GF-D8 (cell line): ENCODE measurements at regions not wholly inside any gene's neighbourhood (a gene's known extent, or its start where the extent isn't known, plus 50 kb on each side); places are given as distances from the start of the nearest gene placed in this dataset.
"Not testable (repeated sequence)": the region's sequence is repeated elsewhere in the genome, so short reads cannot be mapped to it uniquely, and the experiment has no call there.

ENCODE experiments used
- DNase-seq: peaks from one replicate; lab custom pipeline; 2025; lab: John Stamatoyannopoulos, UW

DNA sequence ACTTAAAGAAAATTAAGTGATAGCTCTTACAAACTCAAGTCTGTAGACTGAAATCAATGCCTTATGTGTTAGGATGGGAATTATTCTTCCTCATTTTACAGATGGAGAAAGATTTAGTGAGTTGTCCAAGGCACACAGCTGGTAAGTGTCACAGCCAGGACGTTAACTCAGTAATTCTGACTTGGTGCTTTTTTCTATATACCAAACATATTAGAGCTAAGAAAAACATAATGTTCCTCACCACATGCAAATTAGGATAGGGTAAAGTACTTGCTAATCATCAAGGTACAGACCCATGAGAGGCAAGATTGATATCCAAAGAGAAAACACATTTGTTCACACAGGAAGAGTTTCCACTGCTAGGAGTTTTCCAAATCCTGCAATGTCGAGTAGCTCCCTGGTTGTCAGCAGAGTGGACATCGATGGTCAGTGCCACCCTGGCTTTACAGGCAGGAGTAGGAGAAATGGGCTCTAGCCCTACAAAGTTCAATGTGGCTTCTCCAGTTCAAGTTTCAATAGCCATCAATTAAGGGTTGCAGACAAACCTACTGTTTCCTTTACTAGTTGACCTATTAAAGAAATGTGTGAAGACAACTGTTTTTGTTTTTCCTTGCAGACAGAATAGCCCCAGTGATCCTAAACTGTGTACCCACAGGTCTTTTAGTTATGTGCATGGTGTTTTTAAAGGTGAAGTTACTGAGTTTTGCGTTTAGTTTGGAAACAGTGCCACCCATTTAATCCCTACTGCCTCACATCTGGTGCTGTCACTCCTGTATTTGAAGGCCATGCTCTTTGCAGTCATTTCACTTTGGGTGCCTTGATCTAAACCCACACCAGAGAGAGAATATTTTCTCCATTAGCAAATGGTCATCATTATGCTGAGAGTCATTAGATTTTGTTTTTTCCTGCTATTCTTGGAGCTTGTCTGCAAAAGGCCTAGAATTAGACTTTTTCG is 460.8 kb upstream of the SMARCA2 start:
- DNase-seq, result no peak

DNA sequence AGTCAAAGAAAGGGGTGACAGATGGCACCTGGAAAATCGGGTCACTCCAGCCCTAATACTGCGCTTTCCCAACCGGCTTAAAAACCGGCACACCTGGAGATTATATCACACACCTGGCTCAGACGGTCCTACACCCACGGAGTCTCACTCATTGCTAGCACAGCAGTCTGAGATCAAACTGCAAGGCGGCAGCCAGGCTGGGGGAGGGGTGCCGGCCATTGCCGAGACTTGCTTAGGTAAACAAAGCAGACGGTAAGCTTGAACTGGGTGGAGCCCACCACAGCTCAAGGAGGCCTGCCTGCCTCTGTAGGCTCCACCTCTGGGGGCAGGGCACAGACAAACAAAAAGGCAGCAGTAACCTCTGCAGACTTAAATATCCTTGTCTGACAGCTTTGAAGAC is 456.5 kb upstream of the SMARCA2 start:
- DNase-seq, result not testable (repeated sequence)

DNA sequence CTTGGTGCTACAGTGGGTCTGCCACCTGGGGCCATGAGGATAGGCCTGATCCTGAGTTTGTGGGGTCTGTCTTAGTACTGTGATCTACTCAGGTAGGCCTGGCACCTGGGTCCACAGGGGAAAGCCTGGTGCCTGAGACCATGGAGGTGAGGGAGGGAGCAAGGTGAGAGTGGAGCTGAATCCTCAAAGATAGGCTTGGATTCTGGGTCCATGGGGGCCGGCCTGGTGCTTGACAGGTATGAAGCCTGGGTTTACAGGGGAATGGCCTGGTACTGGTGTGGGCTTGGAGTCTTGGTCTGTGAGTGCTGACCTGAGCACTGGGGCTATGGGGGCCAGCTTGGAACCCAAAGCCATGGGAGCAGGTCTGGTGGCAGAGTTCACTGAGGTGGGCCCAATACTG is 439.2 kb upstream of the SMARCA2 start:
- no peak for DNase-seq

DNA sequence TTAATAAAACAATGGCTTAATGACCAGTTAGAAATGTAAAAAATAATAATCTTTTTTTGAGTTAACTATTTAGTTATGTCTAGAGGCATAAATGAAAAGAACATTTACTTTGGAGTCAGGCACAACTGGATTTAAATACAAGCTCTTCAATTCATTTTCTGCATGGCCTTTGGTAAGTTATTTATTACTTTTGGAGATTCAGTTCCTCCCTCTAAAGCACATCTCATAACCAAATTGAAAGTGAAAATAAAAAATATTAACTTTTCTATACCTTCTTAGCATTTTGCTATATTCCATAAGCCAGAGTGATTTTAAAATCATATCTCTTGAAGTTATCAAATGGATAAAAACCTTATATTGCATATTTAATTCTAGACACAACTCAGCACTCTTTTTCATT is 434.9 kb upstream of the SMARCA2 start:
- no peak for DNase-seq

DNA sequence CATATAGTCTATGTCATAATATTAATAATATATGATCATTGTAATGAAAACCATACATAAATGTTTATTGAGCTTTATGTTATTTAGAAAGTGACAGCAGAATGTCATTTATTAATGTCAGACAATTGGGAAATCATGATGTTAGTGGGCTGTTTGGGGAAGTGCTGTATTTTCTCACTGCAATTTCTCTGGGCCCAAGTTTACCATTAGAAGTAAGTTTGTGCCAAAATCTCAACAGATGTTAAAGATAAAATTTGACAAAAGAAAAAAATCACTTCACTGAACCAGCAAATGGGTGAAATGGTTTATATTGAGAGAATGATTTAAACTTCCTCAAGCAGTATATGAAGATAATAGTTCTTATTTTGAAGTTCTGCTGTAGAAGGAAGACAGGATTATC is 433.2 kb upstream of the SMARCA2 start:
- no peak for DNase-seq

DNA sequence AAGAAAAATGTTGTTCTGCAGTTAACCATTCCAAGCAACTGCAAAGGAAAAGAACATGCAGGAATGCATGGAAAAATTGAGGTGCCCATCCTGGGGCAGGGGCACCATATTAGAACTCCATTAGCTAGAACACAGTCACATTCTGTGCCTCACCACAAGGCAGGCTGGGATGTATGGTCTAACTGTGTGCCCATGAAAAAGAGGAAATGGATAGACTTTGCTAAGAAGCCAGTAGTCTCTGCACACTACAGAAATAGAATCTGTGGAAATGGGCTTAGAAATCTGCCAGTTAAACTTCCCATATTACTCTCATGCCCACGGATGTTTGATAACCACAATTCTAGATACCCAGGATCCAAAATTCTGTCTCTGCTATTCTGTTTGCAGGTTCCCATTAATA is 423.8 kb upstream of the SMARCA2 start:
- no peak for DNase-seq

DNA sequence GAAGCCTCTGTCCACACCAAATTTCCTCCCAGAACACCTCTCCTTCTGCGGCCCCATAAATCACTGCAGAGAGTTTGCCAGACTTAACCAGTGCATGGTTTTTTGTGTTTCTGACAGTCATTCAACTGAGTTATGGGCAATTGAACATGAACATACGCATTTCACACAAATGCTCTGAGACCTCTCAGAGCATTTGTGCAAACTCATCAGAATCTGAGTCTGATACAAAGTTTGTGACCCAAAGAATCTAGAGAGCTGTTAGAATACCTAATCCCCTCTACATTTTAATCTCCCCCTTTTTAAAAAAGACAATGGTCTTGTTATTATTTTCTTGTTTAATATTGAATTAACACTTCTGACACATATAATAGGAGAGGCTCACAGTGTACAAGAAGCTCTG is 416.9 kb upstream of the SMARCA2 start:
- DNase-seq, result no peak

DNA sequence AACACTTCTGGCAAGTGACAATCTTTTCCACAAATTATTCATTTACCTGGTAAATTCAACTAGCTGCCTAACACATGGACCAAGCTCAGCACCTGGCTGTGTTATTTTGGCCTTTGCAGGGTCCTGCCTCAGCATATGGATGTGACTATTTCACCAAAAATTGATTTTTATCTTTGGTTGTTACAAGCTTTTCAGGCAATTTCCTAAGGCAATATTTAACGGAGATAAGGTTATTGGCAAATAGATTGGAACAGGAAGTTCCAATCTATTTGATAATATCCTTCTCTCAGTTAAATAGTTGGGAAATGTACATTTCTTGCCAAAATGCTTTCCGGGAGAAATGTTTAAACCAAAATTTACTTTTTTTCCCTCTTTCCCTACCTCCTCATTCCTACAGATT is 415.2 kb upstream of the SMARCA2 start:
- no peak for DNase-seq

DNA sequence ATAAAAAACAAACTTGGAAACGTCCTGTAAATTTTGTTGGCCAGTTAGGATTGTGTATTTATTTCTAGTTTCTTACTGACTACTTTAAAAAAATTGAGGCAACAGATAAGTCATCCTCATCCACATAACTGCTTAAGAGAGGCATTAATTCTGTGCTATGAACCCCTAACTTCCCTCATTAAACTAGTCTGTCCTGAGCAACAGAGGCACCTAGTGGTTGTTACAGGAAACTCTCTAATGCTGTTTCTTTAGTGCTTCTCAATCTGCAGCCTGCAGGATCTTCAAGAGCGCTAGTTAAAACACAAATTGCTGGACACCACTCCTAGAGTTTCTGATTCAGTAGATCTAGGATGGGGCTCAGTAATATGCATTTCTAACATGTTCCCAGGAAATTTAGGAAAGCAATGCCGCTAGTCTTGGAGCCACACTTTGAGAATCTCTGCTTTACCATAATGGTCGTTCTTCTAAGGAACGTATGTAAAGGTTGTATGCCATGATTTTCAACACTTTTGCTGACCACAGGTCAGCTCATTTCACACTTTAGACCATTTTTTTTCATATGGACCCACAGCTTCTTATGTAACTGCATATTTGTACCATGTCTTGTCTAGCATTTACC is 410.1 kb upstream of the SMARCA2 start:
- DNase-seq, result no peak

DNA sequence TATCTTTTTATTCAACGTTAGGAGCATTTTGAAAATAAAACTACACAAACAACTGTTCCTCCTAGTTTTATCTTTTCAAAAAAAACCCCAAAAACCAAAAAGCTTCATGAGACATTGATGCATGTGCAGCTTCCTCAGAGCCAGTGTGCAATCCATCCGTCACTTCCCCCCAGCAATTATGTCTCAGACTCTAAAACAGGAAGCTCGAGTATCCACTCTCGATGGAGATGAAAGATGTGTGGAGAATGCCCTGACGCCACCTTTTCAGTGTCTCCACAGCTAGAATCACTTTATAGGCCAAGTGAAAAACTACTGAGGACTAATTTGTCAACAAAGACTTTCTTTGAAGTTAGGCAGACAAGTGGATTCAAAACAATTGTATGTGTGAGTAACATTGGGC is 408.9 kb upstream of the SMARCA2 start:
- DNase-seq, result no peak

DNA sequence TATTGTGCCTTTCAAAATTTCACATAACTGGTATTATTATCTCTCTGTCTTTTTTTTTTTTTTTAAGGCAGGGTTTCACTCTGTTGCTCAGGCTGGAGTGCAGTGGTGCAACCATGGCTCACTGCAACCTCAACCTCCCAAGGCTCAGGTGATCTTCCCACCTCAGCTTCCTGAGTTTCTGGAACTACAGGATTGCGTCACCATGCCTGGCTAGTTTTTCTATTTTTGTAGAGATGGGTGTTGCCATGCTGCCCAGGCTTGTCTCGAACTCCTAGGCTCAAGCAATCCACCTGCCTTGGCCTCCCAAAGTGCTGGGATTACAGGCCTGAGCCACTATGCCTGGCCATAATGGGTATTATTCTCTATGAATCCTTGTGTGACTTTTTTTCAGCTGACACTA is 402.3 kb upstream of the SMARCA2 start:
- DNase-seq, result no peak

DNA sequence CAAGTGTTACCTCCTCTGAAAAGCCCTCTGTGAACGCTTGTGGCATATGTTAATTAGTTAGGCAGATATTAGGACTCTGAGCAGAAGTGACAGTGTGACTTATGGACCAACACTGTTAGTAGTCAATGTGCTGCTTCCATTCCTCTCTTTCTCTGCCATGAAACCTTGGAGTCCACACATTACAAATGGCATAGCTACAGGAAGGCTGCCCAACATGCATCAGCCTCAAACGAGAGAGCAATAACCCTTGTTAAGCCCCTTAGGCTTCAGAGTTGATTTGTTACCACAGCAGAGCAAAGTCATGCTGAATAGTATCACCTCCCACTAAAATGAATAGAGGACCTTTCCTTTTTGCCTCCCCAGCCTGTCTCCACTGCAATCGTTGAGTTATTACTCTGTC is 397.7 kb upstream of the SMARCA2 start:
- no peak for DNase-seq

DNA sequence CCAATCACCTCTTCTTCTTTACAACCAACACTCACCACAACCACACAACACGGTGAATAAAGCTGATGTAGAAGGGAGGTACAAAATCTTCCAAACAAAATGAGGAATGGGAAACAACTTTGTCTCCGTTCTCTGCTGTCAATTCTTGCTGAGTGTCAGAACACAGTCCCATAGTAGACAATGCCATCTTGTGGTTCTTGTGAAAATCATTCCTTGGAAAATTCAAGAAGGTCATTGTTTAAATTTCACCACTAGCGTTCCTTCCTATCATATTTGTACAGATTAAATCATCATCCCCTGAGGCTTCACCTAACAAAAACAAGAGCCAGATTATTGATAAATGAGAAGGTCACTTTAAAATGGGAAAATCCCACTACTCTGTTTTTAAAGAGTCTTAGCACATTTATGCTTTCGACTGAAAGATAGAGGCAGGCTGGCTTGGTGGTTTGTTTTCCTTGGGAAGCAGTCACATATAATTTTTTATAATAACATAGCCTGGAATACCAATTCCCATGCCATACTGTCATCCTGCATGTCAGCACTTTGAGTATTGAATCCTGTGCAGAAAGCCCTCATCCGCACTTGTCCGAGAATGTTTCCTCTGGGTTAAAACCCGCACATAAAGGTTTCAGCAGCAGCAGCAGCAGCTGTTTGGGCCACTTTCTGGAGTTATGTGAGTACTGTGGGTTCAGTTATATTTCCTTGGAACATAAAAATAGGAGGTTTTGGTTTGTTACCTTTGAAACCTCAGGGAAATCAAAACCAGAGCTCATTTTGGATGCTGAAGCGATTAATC is 395.0 kb upstream of the SMARCA2 start:
- DNase-seq, result no peak

DNA sequence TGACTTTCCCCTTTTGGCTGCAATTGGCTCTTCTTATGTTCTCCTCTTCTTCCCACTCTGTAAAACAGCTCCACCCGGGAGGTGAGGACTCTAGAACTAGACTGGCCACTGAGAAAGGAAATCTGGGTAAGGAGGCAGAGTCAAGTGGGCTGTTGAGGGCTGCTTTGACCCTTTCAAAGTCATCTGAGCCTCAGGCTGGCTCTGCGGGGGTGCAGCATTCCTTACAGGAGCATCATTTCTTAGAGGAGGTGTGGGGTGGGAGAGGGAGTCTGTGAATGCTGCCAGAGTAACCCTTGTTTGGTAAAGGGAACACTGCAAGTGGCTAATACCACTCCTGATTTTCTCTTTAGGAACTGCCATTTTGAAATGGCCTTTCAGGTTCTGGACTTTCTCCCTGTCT is 377.7 kb upstream of the SMARCA2 start:
- DNase-seq, result no peak

DNA sequence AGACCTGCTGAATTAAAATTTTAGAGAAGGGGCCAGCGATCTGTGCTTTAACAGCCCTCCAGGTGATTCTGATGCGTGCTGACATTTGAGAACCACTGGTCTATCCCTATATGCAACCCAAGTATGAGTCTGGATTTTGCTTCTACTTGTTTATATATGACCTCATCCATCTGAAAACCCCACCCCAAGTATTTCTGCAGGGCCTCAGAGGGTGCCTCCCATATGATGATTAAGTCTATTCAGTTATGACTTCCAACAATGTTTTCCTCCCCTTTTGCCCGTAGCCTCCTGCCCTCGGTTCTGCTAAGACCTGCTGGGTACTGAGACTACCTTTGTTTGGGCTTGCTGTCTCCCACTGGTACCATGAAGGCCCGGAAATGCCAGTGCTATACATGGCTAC is 376.0 kb upstream of the SMARCA2 start:
- DNase-seq, result no peak

DNA sequence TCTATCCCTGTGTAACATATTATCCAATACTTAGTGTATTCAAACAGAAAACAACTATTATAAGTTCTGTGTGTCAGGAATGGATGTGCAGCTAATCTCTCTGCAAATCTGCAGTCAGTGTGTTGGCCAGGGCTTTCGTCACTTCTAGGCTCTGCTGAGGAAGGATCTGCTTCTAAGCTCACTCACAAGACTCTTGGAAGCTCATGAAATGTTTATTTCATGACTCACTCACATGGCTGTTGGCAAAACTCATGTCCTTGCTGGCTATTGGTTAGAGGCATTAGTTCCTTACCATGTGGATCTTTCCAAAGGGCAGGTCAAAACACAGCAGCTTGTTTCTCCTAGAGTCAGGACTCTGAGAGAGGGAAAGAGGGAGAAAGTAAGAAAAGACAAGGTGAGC is 367.4 kb upstream of the SMARCA2 start:
- no peak for DNase-seq

DNA sequence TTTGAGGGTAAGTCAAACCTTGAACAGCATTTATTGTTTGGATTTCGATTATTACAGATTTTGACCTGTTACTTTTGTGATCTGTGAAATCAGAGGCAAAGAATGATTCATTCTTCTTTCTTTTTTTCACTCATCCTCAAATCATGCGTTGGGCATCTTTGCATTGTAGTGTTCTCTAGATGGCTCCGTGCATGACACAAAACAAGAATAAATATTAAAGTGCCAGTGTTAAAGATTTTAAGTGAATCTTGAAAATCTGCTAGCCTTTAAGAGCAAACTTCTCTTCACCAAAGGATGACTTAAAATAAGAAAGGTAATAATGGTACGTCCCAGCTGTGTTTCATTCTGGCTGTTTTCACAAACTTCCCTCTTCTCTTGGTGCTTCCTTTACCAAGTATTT is 361.9 kb upstream of the SMARCA2 start:
- no peak for DNase-seq

DNA sequence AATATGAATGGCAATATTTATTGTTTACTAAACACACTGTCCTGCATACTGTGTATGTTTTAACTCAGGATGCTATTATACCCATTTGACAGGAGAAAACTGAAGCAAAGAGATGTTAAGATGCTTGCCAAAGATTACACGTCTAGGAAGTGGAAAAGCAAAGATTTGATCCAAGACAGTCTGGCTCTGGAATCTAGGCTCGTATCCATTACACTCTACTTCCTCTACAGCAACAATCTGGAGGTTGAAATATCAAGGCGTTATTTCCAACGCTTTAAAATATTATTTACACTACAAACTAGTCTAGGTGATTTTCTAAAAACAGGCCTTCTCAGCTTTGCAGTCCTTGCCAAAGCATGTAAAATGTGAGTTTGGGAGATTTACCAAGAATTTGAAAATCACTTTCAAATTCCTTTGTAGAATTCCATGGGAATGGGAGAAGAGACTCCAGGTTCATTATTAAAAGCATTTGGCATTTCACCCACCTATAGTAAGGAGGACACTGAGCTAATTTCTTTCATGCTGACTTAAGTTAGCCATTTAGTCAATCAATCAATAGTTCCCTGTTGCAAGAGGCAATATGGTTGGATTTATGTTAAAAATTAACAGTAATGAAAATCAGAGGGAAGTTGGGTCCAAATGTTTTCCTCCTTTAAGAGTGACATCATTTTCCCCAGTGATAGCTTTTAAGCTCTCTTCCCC is 356.3 kb upstream of the SMARCA2 start:
- DNase-seq, result no peak

DNA sequence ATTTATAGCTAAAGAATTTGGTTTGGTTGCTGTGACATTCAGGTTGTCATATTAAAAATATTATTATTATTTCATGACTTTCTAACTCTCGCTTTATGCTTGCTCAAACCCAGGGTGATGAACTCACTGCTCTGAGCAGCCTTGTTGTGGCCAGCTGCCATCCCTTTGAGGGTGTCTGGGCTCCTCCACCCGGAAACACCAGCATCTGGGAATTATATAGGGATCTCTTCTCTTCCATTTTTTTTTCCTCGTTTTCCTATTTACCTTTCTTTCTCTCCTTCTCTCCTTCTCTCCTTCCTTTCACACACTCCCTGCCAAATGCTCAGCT is 355.8 kb upstream of the SMARCA2 start:
- DNase-seq, result no peak

DNA sequence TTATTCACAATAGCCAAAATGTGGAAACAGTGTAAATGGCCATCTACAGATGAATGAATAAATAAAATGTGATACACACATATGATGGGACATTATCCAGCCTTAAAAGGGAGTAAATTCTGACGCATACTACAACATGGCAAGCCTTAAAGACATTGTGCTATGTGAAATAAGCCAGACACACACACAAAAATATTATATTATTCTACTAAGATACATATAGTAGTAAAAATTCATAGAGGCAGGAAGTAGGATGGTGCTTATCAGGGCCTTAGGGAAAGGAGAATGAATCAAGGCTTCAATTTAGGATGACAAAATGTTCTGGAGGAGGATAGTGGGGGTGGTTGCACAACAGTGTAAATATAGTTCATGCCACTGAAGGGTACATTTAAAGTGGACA is 346.7 kb upstream of the SMARCA2 start:
- DNase-seq, result no peak

DNA sequence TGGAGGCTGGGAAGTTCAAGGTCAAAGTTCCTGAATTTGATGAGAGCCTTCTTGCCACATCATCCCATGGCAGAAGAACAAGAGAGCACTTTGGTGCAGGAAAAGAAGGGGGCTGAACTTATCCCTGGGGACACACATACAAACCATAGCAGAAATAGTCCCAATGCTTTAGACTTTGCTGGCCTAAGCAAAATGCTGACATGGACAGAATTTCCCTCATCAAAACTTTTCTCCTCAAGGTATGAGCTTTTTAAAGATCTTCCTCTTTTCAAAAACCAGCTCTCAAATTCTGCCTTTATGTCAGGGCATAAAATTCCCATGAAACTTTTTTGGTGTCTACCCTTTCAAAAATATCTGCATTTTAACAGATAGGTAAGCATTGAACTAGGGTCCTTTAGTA is 341.8 kb upstream of the SMARCA2 start:
- no peak for DNase-seq

DNA sequence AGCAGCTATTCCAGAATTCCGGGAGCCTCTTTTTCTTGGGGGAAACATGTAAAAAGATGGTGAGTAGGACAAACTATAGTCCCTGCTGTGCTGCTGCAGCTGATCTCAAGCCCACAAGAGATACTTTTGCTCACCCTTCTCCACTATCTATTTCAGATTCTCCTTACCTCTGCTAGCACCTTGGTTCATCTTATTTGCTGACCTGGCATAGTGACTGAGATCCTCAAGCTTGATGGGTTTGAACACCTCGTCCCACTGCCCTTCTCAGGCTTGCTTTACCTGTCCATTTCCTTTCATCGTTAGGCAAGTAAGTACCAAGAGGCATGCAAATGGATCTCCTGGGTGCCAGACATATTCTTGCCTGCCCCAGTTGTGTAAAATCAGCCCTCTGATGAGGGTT is 338.4 kb upstream of the SMARCA2 start:
- no peak for DNase-seq
